GM21717 (cell line): ENCODE measurements at regions not wholly inside any gene's neighbourhood (a gene's known extent, or its start where the extent isn't known, plus 50 kb on each side); places are given as distances from the start of the nearest gene placed in this dataset.
"Not testable (repeated sequence)": the region's sequence is repeated elsewhere in the genome, so short reads cannot be mapped to it uniquely, and the experiment has no call there.

Experiments used
- ATAC-seq: cut with Tn5 transposase; IDR thresholded peaks from one replicate; pipeline ENCODE4 v1.9.1; 2021; ENCODE audit warnings: mild to moderate bottlenecking, moderate library complexity; ENCODE audit not compliant: unreplicated experiment

DNA sequence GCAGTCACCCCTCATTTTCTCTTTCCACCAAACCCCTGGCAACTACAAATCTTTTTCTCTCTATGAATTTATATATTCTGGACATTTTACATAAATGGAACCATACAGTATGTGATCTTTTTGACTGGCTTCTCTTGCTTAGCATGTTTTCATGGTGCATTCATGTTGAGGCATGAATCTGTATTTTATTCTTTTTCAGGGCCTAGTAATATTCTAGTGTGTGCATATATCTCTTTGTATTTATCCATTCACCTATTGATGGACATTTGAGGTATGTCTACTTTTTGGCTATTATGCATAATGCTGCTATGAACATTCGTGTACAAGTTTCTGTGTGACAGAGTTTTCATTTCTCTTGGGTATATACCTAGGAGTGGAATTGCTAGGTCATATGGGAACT lies 78.2 kb downstream of the HACD1 start:
- no peak for ATAC-seq

- ATAC-seq: no peak
These were observed 79.9 kb downstream of the HACD1 start for GRCh38 chr10:17537281-17537680.

DNA sequence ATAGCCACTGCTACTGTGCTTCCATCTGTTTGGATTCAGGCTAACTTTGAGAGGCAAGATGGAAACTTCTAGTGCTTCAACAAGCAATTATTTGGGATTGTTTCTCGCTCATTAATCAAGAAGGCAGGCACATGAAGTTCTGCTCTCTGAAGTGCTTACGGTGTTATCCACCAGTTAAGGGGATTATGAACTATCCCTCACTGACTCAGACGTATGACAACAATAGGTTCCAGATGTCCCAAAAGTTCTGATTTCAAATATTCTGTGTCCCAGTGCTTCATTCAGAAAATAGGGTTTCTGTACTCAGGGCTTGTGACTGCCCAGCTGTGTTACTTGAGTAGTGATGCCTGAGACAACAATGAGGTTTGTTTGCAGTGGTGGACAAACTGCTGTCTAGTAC lies 81.0 kb downstream of the HACD1 start:
- ATAC-seq: no peak

DNA sequence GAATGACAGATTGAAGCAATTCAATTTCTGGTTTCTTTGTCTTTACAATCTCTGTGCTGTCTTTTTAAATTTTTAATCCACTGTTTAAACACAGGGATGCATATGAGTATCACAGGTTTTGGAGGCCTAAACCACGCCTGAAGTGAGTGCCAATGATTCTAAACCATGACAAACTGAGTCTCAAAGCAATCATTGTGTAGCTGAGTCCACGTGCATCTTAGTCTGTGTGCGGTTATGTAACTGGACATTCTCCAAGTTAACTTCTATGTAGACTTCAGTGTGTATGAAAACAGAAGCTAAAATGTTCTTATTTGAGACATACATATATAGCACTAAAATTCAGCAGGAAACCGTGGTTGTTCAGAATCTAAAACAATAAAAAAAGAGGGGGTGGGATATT lies 79.3 kb upstream of the ST8SIA6 start:
- ATAC-seq: no peak

- no peak for ATAC-seq
These were observed 74.0 kb upstream of the ST8SIA6 start for GRCh38 chr10:17528306-17528862.

DNA sequence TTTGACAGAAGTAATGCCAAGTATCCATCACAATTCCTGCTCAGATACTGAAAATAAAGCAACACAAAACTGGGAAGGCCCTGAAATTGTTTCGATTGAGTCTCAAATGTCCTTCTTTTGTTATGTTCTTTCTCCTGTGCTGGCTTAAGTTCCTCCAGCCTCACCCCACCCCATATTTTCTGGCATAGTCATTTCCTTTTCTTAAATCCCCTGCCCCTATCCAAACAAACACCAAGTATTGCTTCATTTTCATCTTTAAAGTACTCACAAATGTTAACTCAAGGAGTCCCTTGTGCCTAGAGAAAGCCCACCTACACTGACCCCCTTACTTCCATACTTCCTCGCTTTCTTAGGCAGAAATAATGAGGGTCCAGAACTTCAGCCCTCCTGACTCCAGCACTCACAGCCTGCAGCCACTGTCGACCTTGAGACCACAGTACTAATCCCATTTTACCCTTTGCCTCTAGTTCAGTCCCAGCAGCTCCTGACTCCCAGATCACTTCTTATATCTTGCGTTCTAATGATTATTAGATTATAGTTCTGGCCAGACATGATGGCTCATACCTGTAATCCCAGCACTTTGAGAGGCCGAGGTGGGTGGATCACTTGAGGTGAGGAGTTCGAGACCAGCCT lies 73.2 kb upstream of the ST8SIA6 start:
- no peak for ATAC-seq

GRCh38 chr10:17526571-17526970 lies 72.2 kb upstream of the ST8SIA6 start:
- not testable (repeated sequence) for ATAC-seq

DNA sequence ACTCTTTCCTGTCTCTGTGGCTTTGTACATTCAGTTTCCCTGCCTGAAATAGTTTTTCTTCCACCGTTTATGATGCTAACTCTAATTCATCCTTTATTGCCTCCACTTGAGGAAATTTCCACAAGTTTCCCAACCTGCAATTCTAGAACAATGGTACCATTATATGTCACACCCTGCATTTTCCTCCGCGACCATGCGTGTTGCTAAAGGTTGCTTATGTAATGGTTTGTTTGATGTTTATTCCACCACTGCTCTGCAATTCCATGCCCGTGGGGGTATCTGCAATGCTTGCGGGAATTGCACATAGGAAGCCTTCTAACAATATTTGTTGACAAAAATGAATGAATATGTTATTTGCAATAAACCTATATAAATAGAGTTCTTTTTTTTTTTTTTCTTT lies 69.5 kb upstream of the ST8SIA6 start:
- ATAC-seq: no peak

- ATAC-seq: no peak
These were observed 68.9 kb upstream of the ST8SIA6 start for GRCh38 chr10:17523246-17523753.

GRCh38 chr10:17522269-17522668 lies 67.9 kb upstream of the ST8SIA6 start:
- not testable (repeated sequence) for ATAC-seq

DNA sequence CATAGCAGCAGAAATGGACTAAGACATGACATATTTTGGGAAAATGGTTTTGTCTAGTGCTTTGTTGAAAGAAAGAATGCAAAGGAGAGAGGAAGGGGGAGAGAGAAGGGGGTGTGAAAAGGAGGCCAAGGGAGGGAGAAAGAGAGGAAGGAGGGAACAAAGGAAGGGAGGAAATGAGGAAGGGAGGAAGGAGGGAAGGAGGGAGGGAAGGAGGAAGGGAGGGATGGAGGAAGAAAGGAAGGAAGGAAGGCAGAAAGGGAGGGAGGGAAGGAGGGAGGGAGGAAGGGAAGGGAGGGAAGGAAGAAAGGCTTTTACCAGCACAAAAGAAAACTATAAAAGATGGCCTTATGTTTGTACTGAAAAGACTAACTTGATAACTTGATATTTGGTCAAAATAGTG lies 65.1 kb upstream of the ST8SIA6 start:
- no peak for ATAC-seq

DNA sequence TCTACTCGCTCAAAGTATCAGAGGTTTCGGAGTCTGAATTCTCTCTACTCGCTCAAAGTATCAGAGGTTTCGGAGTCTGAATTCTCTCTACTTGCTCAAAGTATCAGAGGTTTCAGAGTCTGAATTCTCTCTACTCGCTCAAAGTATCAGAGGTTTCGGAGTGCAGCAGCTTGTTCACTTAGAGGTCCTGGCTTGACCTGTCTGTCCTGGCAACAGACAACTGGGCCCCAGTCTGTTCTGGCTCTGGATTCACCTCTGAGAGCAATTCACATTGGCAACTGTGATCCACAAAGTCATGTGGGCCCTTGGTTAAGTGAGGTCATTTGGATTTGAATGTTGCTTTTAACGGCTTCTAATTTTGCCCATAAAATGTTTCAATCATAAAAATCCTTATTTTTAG lies 63.9 kb upstream of the ST8SIA6 start:
- ATAC-seq: no peak

DNA sequence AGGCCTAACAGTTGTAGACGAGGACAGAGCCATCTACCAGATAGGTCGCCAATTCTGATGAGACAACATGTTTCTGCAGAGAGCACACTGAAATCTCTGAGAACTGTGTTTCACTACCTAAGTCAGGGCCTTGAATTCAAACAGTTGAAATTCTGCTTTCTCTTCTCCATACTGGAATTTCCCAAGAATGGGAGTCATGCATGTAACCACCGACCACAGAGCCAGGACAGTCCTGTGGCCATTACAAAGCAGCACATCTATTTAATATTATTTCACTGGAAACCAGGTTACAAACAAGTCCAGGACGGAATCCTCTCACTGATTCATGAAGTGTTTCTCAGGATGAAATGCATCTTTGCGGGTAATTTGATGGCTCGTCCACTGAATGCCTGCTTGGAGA lies 62.0 kb upstream of the ST8SIA6 start:
- no peak for ATAC-seq

GRCh38 chr10:17512341-17513001 lies 58.1 kb upstream of the ST8SIA6 start:
- ATAC-seq: no peak

DNA sequence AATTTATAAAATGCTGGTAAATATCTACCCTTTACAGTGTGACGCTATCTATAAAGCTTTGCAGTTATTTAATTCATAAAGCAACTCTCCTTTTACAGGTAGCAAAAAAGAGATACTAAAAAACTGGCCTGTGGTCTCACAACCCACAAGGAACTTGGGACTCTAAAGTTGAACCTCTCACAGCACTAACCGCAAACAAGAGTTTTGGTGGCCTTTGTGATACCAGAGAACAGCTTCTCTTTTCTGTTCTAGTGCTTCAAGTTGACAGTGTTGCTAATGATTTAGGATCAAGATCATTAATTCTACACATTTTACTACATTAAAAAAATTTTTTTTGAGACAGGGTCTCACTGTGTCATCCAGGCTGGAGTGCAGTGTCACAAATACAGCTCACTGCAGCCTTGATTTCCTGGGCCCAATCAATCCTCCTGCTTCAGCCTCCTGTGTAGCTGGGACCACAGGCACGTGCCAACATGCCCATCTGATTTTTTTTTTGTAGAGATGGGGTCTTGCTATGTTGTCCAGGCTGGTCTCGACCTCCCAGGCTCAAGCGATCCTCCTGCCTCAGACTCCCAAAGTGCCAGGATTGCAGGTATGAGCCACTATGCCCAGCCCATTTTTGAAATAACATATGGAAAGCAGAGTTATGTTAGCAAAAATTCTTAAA lies 56.0 kb upstream of the ST8SIA6 start:
- peak; percentile 56 for ATAC-seq

GRCh38 chr10:17507538-17507937 lies 53.1 kb upstream of the ST8SIA6 start:
- no peak for ATAC-seq

GRCh38 chr10:17506856-17507471 lies 52.6 kb upstream of the ST8SIA6 start:
- ATAC-seq: no peak

GRCh38 chr10:17506390-17506789 lies 52.0 kb upstream of the ST8SIA6 start:
- no peak for ATAC-seq

DNA sequence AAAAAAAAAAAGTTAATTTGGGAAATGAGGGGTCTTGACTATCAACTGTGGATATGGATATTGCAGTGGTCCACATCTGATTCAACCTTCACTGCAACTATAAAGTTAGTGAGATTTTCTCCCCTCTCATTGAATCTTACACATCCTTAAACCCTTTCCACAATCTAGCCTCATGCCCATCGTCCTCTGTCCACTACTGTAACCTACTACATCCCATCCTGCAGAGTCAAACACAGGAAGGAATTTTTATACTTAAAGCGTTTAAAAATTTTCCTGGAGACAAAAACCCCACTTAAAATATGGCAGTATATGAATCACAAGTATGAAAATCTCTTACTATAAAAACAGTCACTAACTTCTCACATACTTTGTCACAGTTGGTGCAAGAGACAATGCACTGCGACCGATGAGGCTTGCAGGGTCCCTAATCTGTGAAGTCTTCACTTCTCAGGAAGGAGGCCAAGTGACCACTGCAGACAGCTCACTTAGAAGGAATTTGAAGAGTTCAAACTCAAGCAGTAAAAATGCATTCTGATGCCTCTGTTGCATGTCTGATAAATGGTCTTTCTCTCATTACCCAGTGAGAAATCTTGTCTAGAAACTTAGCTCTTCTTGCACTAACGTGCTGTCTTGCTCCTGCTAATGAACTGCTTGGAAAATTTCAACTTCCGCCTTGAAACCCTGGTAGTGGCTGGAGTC lies 50.3 kb upstream of the ST8SIA6 start:
- no peak for ATAC-seq
